Testis (tissue), 2 donors: ENCODE measurements at regions not wholly inside any gene's neighbourhood (a gene's known extent, or its start where the extent isn't known, plus 50 kb on each side); places are given as distances from the start of the nearest gene placed in this dataset.

Experiments used
- DNase-seq: peaks from one replicate; pipeline ENCODE4 v3.0.0-alpha.2; 2019
- H3K27ac ChIP-seq, 2 donors: fragments of 200-600 bp; sonication (generic); one replicate each; pipeline ENCODE4 v1.5.1; 2019
- H3K27me3 ChIP-seq: fragments of 200-600 bp; sonication (generic); one replicate; pipeline ENCODE4 v1.5.1; 2019
- H3K36me3 ChIP-seq: fragments of 200-600 bp; sonication (generic); one replicate; pipeline ENCODE4 v1.5.1; 2017; ENCODE audit warnings: low read depth; ENCODE audit errors: missing control alignments
- H3K4me1 ChIP-seq: fragments of 200-600 bp; sonication (generic); one replicate; pipeline ENCODE4 v1.5.1; 2019
- H3K4me3 ChIP-seq, 2 donors: fragments of 200-600 bp; sonication (generic); one replicate each; pipeline ENCODE4 v1.5.1; 2017 to 2019
- H3K9me3 ChIP-seq: fragments of 200-600 bp; sonication (generic); one replicate; pipeline ENCODE4 v1.5.1; 2017
- CTCF ChIP-seq, 3 experiments: fragments of 450-650 bp in 2 of 3; fragments of 200-600 bp in 1 of 3; sonication (generic) in 1 of 3; IDR thresholded peaks; one replicate each; pipeline ENCODE4 v1.5.1; 2016 to 2019; ENCODE audit warnings: antibody characterized with exemption in 3 of 3, mild to moderate bottlenecking in 2 of 3, moderate library complexity in 1 of 3
- POLR2A ChIP-seq: fragments of 450-650 bp; IDR thresholded peaks from one replicate; pipeline ENCODE4 v1.6.1; 2017; ENCODE audit warnings: antibody characterized with exemption, mild to moderate bottlenecking, moderate library complexity
- WGBS, 2 donors: methylation state at CpG; one replicate each; pipeline ENCODE4 v1.1.5; 2018; 5-methylcytosine and 5-hydroxymethylcytosine counted together
- intact Hi-C: fragments of 100-400 bp; cut with DNase I; formaldehyde crosslinking; loops from one replicate; pipeline ENCODE4 v1.15.1; 2023; ENCODE audit warnings: low total_unique reads

- Histone ChIP-seq H3K27ac (no peak overlapping the region), H3K36me3 (no peaks in the 10 kb centered on the region), H3K27me3 (no peaks in the 10 kb centered on the region), H3K9me3 (no peaks in the 10 kb centered on the region), H3K4me3 (no peak overlapping the region), H3K4me1 (no peaks in the 10 kb centered on the region)
- 96 to 98% methylated on average over 2 of the region's 2 CpGs for WGBS, 2 donors
- TF ChIP-seq CTCF (IDR thresholded peaks at IDR 0.05) (no peak), POLR2A (no peak)
- intact Hi-C loops: no loop called here
- DNase-seq: no peak
Measured at GRCh38 chrX:97700547-97700946, 816.8 kb downstream of the RPA4 start.

GRCh38 chrX:97704474-97704873 lies 820.8 kb downstream of the RPA4 start:
- Histone ChIP-seq H3K27me3 (no peaks in the 10 kb centered on the region), H3K27ac (no peak overlapping the region), H3K4me3 (no peak overlapping the region), H3K4me1 (no peaks in the 10 kb centered on the region), H3K9me3 (no peaks in the 10 kb centered on the region), H3K36me3 (no peaks in the 10 kb centered on the region)
- TF ChIP-seq POLR2A (no peak), CTCF (IDR thresholded peaks at IDR 0.05) (no peak)
- no peak for DNase-seq
- intact Hi-C loops: no loop called here
- WGBS, 2 donors: 81 to 96% methylated on average over 4 to 6 of the region's 6 CpGs

GRCh38 chrX:97704881-97705280 lies 821.2 kb downstream of the RPA4 start:
- TF ChIP-seq CTCF (IDR thresholded peaks at IDR 0.05): no peak
- no peak for TF ChIP-seq POLR2A
- intact Hi-C loops: no loop called here
- no peak for DNase-seq
- H3K4me3 ChIP-seq: no peak overlapping the region
- H3K9me3 ChIP-seq: no peaks in the 10 kb centered on the region
- H3K27ac ChIP-seq: no peak overlapping the region
- H3K4me1 ChIP-seq: no peaks in the 10 kb centered on the region
- no peaks in the 10 kb centered on the region for H3K27me3 ChIP-seq
- no peaks in the 10 kb centered on the region for H3K36me3 ChIP-seq
- WGBS, 2 donors: 88 to 100% methylated on average over 1 of the region's 1 CpG

- intact Hi-C loops: no loop called here
- DNase-seq: no peak
- no peaks in the 10 kb centered on the region for H3K36me3 ChIP-seq
- H3K27me3 ChIP-seq: no peaks in the 10 kb centered on the region
- H3K27ac ChIP-seq: no peak overlapping the region
- H3K9me3 ChIP-seq: no peaks in the 10 kb centered on the region
- TF ChIP-seq POLR2A (no peak), CTCF (IDR thresholded peaks at IDR 0.05) (no peak)
- H3K4me1 ChIP-seq: no peaks in the 10 kb centered on the region
- H3K4me3 ChIP-seq: no peak overlapping the region
- 66 to 75% methylated on average over 2 of the region's 2 CpGs for WGBS, 2 donors
Measured at GRCh38 chrX:97705936-97706335, 822.2 kb downstream of the RPA4 start.

GRCh38 chrX:97714072-97714471 lies 830.4 kb downstream of the RPA4 start:
- intact Hi-C loops: no loop called here
- H3K36me3 ChIP-seq: no peaks in the 10 kb centered on the region
- no peaks in the 10 kb centered on the region for H3K9me3 ChIP-seq
- H3K4me3 ChIP-seq: no peak overlapping the region
- no peaks in the 10 kb centered on the region for H3K4me1 ChIP-seq
- H3K27ac ChIP-seq: no peak overlapping the region
- no peaks in the 10 kb centered on the region for H3K27me3 ChIP-seq
- TF ChIP-seq POLR2A: no peak
- no peak for TF ChIP-seq CTCF (IDR thresholded peaks at IDR 0.05)
- no peak for DNase-seq
